GM19328 (cell line): ENCODE measurements at regions not wholly inside any gene's neighbourhood (a gene's known extent, or its start where the extent isn't known, plus 50 kb on each side); places are given as distances from the start of the nearest gene placed in this dataset.
"Not testable (repeated sequence)": the region's sequence is repeated elsewhere in the genome, so short reads cannot be mapped to it uniquely, and the experiment has no call there.

Source experiments
- ATAC-seq: cut with Tn5 transposase; IDR thresholded peaks from one replicate; pipeline ENCODE4 v1.9.1; 2021; ENCODE audit warnings: mild to moderate bottlenecking, moderate library complexity; ENCODE audit not compliant: unreplicated experiment

GRCh38 chrX:14352511-14352910 lies 176.8 kb upstream of the GLRA2 start:
- no peak for ATAC-seq

DNA sequence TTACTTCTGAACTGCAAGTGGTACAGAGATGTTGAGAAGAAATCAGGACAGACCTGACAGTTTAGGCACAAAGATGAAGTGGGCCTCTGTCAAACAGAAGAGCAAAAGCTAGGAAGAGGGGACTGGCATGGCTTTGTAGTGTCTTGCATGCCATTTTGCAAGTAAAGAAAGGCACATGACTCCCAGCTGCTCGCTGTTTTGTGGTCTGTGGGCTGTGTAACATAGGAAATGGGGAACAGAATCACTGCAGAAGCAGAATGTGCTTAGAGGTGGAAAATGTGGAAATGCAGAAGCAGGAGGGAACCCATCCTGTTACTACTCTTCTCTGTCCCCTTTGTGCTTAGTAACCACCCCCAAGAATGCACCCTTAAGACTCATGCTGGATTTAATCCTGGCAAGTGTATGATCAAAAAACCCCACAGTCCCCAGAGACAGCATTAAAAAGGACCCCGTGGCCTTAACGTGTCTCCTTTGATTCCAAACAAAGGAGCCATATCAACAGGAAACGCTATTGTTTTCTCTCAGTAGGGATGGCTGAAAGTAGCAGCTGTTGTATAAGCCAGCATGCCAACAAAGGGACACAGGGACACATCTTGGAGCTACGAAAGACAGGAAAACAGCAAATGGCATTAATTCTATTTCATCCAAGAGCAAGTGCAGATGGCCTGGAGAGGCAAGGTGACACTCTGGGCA lies 177.6 kb upstream of the GLRA2 start:
- no peak for ATAC-seq

GRCh38 chrX:14347523-14347922 lies 181.8 kb upstream of the GLRA2 start:
- ATAC-seq = no peak

DNA sequence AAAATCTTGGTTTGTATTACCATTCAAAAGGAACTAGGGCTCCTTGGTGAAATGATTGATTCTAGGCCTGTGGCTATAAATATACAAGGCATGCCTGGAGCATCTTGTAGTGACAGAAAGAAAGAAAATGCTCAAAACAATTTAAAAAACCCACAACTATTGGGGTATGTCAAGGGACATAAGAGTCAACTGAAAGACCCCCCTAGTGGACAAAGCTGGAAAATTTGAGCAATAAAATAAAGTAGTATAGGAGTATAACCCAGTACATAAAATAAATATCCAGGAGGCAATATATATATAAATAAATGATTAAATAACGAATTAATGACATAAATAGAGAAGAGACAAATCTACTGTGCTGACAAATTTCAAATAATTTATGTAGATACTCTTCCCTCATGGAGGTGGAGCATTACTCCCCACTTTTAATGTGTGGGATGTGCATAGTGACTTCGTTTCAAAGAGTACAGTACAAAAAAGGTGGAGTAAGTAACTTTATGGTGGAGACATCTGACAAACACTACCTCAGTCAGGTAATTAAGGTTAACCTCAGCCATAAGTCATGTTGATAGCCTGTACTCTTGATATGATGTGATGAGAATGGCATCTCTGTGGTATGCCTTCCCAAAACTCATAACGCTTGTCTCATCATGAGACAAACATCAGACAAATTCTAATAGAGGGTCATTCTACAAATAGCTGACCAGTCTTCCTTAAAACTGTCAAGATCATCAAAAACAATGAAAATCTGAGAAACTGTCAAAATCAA lies 185.0 kb upstream of the GLRA2 start:
- no peak for ATAC-seq

GRCh38 chrX:14309431-14309830 lies 219.9 kb upstream of the GLRA2 start:
- no peak for ATAC-seq

DNA sequence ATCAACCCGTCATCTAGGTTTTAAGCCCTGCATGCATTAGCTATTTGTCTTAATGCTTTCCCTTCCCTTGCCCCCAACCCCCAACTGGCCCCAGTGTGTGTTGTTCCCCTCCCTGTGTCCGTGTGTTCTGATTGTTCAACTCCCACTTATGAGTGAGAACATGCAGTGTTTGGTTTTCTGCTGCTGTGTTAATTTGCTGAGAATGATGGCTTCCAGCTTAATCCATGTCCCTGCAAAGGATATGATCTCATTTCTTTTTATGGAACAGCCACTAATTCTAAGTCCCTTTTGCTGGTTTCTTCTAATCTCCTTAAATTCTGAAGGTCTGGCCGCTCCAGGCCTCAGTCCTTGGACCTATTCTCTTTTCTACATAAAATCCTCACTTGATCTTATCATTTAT lies 220.4 kb upstream of the GLRA2 start:
- not testable (repeated sequence) for ATAC-seq

- no peak for ATAC-seq
Observed at GRCh38 chrX:14303891-14304290, 225.4 kb upstream of the GLRA2 start.

GRCh38 chrX:14302561-14302960 lies 226.8 kb upstream of the GLRA2 start:
- ATAC-seq = not testable (repeated sequence)

GRCh38 chrX:14300376-14300775 lies 229.0 kb upstream of the GLRA2 start:
- no peak for ATAC-seq

- no peak for ATAC-seq
Observed at GRCh38 chrX:14295426-14295825, 233.9 kb upstream of the GLRA2 start.

DNA sequence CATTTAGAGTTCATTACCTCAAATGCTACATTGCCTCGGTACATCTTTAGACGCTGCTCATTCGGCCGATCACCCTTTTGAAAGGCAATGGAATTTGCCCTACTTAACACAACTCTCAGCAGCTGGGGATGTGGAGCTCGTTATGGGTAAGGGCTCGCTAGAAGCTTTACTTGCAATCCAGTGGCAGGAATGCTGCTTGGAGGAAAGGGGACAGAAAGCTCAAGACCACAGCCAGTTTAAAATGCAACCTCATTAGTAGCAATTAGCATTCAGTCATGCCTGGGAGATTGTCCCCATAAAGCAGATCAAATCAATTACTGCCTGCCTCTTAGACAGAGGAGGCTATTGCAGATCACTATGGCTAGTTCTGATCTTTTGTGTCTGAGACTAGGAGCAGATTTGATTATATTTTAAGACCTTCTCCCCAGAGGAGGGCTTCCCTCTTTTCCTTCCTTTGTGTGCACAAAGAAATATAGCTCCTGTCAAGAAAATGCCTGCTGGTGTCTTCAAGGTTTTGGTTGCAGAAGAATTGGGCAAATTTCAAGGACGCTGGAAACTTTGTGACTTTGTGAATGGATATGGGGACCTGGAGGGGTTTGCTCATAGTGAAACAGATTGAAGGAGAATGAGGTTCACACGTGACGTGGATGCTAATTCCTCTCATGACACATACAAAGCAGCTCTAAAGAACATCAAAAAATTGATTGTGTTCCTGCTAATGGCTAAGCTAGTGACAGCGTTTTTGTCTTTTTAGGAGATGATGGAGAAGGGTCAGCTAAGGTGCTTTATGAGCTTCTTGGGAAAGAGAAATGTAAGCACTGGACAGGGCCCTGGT lies 237.5 kb upstream of the GLRA2 start:
- no peak for ATAC-seq

- ATAC-seq = no peak
Observed at GRCh38 chrX:14290335-14290734, 239.0 kb upstream of the GLRA2 start.

DNA sequence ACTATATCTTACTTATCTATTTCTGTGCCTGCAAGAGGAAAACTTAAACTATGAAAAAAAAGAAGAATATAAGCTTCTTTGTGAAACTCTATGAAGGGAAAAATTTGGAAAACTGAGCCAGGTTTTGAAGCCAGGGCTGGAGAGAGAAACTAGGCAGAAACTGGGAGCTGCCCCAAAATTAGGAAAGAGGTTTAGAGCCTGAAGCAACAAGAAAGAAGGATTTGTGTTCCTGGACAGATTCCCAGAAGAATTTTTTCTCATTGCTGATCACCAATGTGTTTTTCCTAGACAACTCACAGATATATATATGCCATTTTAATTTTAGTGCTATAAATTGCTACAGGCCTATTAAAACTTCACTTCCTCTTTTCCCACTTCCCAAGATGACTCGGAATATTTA lies 245.0 kb upstream of the GEMIN8 start:
- no peak for ATAC-seq

- ATAC-seq = no peak
Observed at GRCh38 chrX:14267216-14267615, 237.5 kb upstream of the GEMIN8 start.

GRCh38 chrX:14266705-14267104 lies 237.0 kb upstream of the GEMIN8 start:
- ATAC-seq = no peak

DNA sequence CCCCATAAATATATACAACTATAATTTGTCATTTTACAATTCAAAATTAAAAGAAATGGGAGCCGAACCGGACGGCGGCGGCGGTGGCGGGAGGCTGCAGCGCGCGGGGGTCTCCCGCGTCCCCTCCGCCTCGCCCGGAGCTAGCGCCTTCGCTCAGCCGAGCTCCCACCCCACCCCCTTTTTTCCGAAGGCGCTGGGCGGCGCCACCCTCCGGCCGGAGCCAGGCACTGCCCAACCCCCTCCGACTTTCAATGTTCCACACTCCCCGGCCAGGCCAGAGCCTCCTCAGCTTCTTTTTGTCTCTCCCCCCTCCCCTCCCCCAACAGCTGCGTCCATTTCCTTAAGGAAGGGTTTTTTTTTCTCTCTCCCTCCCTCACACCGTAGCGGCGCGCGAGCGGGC lies 214.1 kb upstream of the GEMIN8 start:
- no peak for ATAC-seq

GRCh38 chrX:14235004-14235403 lies 205.3 kb upstream of the GEMIN8 start:
- ATAC-seq = no peak

GRCh38 chrX:14232688-14233087 lies 203.0 kb upstream of the GEMIN8 start:
- ATAC-seq = no peak

GRCh38 chrX:14228611-14229010 lies 198.9 kb upstream of the GEMIN8 start:
- ATAC-seq = no peak

DNA sequence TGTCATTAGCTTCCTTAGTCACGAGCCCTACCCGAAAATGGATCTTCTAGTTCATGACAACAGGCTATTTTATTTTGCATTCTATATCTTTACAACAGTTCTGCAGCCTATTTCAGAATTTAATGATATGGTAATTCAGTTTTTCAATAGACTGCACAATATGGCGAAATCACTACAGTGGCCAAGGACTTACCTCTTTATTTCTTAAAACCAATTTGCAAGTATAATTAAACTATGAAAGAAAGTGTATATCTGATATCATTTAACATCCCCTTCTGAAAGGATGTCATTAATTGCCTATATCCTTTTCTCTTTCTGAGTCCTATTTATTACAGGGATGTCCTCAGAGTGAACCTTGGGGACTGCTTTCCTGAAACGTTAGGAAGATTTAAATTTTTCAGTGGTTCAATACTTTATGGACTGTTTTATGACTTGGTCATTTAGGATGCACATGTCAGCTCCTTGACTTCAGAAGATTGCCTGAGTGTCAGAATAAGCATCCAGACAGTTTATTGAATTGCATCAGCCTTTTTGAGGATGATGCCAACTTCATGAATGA lies 190.8 kb upstream of the GEMIN8 start:
- ATAC-seq = no peak

DNA sequence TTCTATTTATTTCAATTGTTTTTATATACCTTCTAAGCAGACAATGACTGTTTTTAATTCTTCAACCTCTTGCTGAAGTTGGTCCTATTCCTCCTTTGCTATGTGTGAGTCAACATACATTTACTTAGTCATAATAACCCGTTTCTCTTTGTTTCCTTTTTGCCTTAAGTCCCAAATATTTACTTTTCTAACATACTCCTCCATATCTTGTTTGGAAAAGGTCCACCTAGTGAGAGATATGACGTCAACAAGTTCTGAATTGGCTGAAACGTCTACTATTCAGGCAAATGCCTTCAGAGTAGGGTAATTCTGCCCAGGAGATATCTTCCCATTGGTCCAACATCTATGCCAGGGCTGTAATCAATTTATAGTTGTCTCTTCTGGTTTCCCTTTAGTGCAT lies 179.3 kb upstream of the GEMIN8 start:
- ATAC-seq = no peak
